ENCODE measurements at regions not wholly inside any gene's neighbourhood (a gene's known extent, or its start where the extent isn't known, plus 50 kb on each side); places are given as distances from the start of the nearest gene placed in this dataset.
"Not testable (repeated sequence)": the region's sequence is repeated elsewhere in the genome, so short reads cannot be mapped to it uniquely, and the experiment has no call there.

GRCh38 chr15:39022532-39023305, 458.1 kb upstream of the RASGRP1 start:
- DNase-seq = no peak

DNA sequence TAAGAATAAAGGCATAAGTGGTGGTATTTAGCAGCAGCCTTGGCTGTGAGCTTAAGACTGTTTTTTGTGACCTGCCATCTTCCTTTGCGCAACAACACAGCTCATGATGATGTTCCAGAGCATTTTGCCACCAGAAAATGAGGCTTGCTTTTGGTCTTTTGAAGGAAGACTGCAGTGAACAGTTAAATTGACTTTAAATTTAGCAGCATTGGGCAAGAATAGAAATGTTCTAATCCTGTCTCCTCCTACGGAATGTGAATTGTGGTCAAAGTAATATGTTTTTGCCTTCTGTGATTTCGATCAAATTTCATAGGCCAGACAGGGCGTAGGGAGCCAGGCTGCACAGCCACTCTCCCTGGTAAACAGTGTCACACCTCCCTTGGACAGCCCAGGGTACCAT, 460.7 kb upstream of the RASGRP1 start:
- no peak for DNase-seq

DNA sequence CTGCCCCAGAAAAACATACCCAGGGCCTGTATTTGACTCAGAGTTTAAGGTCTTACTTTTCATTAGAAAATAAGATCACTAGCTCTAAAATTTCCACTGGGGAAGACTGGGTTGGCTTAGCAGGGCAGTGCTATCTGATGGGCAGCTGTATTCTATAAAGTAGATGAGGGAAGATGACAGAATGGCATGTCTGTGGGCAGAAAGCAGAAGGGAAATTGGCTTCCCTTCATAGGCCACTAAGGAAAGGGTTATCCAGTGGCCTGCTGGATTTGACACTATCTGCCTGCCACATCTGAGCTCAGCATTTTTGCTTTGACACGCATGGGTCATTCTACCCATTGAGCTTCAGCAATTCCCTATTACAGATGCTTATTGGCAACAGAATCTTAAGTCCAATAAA, 461.3 kb upstream of the RASGRP1 start:
- no peak for DNase-seq

GRCh38 chr15:39028069-39028468, 463.5 kb upstream of the RASGRP1 start:
- DNase-seq = no peak

DNA sequence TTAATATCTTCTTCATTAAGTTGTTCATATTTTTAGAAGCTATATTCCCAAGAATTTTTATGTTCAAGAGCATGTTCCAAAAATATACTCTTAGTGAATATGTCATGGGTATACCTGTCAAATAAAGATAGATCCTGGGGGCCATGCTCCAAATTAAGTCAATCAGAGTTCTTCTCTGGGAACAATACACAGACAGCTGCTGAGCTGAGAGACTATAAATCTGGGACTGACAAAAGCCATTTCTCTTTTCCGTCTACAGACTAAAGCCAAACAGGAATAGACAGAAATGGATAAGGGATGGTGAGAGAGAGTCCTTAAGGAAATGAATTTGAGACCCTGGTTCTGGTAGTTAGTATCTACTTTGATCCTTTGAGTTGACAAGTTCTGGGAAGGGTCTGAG, 465.1 kb upstream of the RASGRP1 start:
- DNase-seq = no peak

DNA sequence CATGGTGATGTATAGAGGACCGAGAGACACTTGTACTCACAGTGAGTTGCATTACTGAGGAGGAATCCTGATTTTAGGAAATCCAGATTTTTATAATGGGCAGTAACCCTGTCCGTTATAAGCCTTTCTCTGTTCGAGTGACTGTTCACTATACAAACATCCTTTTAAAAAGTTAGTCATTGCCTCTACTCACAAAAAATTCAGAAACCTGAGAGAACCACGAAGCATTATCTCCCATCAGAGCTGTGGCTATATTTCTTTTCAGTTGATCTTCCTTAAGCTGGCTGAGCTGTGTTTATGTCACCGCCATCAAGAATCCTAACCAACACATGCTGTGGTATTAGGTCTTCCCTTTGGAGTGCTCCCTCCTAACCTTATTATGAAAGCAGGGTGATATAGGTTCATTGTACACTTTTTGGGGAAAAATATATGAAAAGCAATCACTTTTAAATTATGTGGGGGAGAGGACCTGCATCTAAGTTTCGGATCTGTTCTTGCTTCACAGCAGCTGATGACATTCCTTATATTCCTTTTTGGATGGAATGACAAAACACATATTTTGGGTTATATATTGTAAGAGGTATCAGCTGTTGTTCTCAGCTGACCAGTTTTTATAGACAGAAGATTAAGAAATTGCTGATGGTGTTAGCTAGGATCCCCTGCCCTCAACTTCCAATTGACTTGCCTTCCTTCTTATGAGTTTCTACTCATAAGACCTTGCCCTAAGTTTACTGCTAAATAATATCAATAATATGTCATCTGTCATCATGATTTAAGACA, 465.9 kb upstream of the RASGRP1 start:
- DNase-seq = no peak

GRCh38 chr15:39031596-39031995, 467.0 kb upstream of the RASGRP1 start:
- DNase-seq = no peak

- no peak for DNase-seq
Measured at GRCh38 chr15:39034816-39035215, 470.2 kb upstream of the RASGRP1 start.

DNA sequence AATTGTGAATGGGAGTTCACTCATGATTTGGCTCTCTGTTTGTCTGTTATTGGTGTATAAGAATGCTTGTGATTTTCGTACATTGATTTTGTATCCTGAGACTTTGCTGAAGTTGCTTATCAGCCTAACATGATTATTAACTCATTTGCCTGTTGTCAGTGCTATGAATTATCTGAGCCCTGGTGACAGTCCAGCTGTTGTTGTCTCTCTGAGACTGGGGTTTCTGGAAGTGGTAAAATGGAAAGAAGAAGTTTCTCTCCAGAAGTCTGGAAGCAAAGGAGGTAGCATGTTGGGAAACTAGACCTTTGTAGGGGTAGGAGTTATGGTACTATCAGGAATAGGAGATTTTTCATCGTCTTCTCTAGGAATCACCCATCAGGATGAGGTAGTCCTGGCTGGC, 473.0 kb upstream of the RASGRP1 start:
- not testable (repeated sequence) for DNase-seq

- no peak for DNase-seq
Measured at GRCh38 chr15:39040861-39041260, 476.2 kb upstream of the RASGRP1 start.

DNA sequence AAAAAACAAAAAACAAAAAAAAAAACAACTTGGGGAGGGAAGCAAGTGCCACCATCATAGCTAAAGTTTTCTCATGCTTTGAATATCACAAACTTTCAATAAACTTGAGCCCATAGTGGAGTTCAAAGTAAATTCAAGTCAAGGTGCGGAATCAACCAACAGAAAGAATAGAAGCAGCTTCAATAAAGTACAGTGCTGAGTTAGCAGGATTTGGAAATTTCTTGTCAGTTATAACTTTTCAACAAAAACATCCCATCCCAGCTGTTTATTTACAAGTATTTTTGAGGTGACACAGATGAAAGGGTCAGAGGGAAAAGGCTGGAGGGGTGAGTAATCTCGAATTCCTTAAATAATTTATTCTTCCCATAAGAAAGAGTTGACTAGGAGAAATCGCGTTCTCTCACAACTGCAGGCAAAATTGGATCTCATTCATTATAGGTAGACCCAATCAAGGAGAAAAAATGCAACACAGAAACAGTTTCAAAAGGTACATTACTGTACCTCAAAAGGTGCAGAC, 477.4 kb upstream of the RASGRP1 start:
- no peak for DNase-seq

GRCh38 chr15:39051626-39052322, 487.2 kb upstream of the RASGRP1 start:
- DNase-seq = no peak

DNA sequence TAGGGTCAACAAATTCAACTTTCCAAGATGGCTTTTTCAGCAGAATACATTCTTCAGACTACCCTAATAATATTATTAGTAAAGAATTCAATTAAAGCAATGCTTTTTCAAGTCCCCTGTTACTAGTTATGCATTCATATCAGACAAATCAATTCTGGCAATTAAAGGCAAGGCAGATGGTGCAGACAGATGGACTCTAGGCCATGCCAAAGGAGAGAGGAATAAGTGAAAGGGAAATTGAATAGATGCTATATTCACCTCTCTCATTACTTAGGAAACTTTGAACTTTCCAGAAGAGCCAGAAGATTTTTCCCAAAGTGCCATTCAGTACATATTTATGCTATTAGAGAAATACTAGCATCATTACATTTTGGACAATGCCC, 487.7 kb upstream of the RASGRP1 start:
- no peak for DNase-seq

DNA sequence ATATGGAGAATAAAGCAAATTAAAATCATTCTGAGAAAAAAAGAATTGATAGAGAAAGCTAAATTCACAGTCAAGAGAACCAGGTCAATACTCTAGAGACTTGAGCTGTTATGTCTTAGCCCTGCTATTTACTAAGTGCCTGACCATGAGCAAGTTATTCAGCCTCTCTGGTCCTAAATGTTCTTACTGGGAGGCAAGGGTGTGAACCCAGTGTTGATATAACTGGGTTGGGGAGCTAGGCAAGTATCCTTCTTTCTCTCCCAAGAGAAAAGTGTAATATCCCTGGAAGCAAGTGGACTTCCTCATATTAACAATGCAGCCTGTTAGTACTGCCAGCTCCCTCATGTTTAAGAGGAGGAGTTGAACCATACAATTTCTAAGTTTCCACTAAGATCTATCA, 488.9 kb upstream of the RASGRP1 start:
- DNase-seq = no peak

- no peak for DNase-seq
Measured at GRCh38 chr15:39054128-39054732, 489.6 kb upstream of the RASGRP1 start.

GRCh38 chr15:39056357-39056756, 491.7 kb upstream of the RASGRP1 start:
- DNase-seq = no peak

DNA sequence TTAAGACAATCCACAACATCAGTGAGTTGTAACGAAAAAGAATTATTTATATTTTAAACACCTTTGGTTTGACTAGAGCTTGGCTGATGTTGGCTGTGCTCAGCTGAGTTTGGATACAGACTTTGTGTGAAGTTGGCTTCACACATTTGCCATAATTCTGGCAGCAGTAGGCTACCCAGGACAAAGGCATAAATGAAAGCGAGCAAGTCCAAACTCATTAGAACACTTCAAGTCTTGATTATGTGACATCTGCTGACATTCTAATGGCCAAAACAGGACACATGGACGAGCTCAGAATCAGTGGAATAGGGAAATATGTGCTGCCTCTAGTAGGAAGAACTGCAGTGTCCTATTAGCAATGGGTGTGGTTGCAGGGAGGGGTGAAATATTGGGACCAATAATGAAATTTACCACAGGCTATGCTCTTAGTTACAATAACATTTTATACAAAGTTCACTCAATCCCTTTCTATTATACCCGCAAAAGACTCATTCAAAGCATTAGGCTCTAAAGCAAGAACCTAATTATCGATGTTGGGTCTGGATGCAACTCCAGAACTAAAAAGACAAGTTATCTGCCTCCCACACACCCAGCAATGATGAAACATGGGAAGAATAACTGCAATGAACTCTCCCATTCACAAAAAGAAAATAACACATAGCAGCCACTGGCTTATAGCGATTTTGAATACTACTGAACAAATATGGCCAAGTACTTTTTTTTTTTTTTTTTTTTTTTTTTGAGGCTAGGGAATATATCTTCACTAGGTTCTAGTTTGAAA, 493.9 kb upstream of the RASGRP1 start:
- no peak for DNase-seq

- no peak for DNase-seq
Measured at GRCh38 chr15:39059917-39060316, 495.3 kb upstream of the RASGRP1 start.

GRCh38 chr15:39061952-39062464, 497.4 kb upstream of the RASGRP1 start:
- no peak for DNase-seq

- DNase-seq = no peak
Measured at GRCh38 chr15:39066677-39067076, 502.1 kb upstream of the RASGRP1 start.
